Fibroblast of upper back skin (primary cell): ENCODE measurements at regions not wholly inside any gene's neighbourhood (a gene's known extent, or its start where the extent isn't known, plus 50 kb on each side); places are given as distances from the start of the nearest gene placed in this dataset.

ENCODE experiments used
- DNase-seq: peaks from one replicate; pipeline ENCODE4 v3.0.0-alpha.2; 2013

GRCh38 chr12:108462686-108463085 is 52.4 kb upstream of the FICD start:
- DNase-seq = no peak

- no peak for DNase-seq
Measured at GRCh38 chr12:108461058-108461660, 53.9 kb upstream of the FICD start.

DNA sequence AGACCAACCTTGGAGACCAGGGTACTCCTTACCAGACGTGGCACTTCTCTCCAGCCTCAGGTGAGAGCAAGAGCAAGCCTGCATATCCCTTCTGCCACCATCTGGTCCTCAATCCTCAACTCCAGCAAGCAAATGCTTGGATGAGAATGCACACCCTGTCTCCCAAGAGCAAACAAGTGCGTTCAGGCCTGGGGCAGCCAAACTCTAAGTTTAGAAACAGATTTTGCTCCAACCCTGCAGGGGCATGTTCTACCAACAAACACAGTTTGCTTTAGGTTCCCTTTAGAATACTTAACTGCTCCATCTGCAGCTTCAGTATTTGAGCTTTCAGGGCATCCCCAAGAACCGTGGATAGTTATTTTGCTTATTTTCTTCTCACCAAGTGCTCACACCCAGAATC is 55.9 kb upstream of the FICD start:
- DNase-seq = no peak

GRCh38 chr12:108457734-108458361 is 57.2 kb upstream of the FICD start:
- DNase-seq = no peak

DNA sequence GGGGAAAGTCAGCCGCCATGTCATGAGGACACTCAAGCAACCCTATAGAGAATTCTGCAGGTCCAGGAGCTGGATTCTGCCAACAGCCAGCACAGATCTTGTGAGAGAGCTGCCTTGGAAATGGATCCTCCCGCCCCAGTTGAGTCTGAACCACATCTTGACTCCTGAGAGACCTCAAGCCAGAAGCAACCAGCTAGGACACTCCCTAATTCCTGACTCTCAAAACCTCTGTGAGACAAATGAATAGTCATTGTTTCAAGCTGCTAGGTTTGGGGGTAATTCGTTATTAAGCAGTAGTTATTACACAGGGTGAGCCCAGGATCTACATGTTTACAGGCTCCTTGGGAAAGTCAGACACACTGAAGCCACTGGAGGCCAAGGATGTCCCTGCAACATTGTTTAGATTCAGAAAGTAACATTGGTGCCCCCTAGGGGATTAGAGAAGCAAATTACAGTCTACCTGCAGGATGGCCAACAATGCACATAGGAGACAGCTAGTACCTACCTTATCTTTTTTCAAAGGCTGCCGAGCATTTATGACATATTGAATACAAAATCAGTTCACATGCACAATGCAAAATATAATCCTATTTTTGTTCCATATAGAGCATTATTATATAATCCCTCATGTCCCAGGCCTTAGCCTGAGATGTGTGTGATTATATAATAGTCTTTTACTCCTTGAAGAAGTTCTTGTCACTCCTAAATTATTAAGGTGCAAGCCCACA is 57.9 kb upstream of the FICD start:
- DNase-seq = peak; percentile 60

GRCh38 chr12:108455706-108456105 is 59.4 kb upstream of the FICD start:
- no peak for DNase-seq

GRCh38 chr12:108454539-108455139 is 60.4 kb upstream of the FICD start:
- no peak for DNase-seq

GRCh38 chr12:108449478-108449877 is 65.6 kb upstream of the FICD start:
- DNase-seq = no peak

DNA sequence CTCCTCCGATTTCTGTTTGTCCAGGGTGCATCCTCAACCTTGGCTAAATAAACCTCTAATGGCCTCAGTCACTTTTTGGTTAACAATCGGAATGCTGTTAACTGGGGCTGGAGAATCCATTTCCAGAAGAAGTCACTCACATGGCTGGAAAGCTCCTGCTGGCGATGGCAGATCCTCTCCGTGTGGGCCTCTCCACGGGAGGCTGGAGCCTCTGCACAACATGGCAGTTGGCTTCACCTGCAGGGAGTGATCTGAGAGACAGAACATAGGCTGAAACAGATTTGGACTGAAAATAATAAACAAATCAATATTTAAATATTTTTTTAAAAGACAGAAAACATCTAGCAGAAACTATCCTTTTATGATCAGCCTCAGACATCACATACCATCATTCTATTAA is 66.8 kb upstream of the FICD start:
- DNase-seq = no peak

DNA sequence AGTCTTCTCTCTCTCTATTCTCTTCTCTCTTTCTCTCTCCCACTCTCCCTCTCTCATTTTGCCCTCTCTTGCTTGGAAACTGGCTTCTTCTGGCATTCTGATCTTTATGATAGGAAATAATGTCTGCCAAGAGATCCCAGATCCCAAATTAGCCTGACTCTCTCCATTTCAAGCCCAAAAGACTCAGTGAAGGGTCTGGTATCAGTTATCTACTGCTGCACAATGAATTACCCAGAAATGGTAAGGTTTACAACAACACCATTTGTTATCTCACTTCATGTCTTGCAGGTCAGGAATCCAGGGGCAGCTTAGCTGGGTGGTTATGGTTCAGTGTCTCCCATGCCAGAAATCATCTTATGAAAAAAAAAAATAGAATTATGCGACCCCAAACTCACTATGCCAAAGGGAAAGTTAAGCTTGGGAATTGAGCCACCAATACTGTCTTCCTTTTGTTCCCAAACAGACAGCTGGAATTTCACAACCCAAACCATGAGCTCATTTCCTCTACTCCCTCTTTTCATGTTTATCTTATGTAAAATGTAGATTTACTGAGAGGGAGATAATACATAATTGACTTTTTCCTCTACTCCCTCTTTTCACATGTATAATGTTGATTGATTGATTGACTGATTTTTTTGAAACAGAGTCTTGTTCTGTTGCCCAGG is 67.8 kb upstream of the FICD start:
- peak; percentile 9 for DNase-seq

GRCh38 chr12:108446766-108447165 is 68.3 kb upstream of the FICD start:
- peak; percentile 5 for DNase-seq

- DNase-seq = no peak
Measured at GRCh38 chr12:108442910-108443309, 72.2 kb upstream of the FICD start.

GRCh38 chr12:108442067-108442466 is 73.0 kb upstream of the FICD start:
- peak; percentile 5 for DNase-seq

DNA sequence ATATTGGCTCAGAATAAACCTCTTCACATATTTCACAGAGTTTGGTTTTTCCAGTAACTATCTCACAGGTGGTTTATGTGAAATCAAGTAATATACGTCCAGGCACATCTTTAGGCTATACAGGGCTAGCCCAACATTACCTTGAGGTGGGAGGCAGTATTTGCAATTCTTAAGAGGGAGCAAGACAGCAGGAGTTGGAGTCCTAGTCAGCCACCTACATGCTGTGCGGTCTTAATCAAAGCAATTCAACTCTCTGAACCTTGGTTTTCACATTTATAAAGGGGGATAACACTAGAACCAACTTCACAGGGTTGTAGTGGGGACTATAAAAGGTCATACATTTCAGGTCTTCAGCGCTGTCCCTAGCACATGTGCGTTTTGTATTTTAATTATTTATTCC is 73.5 kb upstream of the FICD start:
- DNase-seq = no peak

- no peak for DNase-seq
Measured at GRCh38 chr12:108440736-108441135, 74.3 kb upstream of the FICD start.

- DNase-seq = no peak
Measured at GRCh38 chr12:108438667-108439066, 76.4 kb upstream of the FICD start.

GRCh38 chr12:108432423-108433121 is 82.5 kb upstream of the FICD start:
- no peak for DNase-seq

DNA sequence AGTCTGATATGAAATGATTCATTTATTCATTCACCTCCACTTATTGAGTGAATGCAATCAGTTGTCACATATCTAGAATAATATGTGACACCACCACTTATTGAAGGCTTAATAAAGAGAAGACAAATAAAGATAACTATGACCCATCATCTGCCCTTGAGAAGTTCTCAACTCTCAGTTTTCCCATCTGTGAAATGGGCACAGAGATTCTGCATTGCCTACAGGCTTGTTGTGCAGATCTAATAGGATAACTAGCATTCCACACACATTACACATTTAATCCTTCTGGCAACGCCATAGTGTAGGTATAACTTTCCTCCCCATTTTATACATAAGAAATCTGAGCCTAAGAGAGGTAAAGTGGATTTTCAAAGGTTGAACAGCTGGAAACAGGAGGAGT is 84.2 kb upstream of the FICD start:
- no peak for DNase-seq

DNA sequence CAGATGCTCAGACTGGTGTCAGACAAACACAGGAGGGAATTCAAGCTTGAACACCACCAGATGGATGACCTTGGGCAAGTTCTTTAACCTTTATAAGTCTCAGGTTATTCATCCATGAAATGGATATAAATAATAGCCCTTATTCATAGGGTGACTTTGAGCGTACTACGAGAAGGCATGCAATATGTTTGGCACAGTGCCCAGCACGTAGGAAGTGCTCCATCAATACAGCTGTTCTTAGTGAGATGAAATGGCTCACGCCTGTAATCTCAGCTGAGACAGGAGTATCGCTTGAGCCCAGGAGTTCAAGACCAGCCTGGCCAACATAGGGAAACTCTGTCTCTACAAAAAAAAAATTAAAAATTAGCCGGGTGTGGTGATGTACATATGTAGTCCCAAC is 84.8 kb upstream of the FICD start:
- peak; percentile 11 for DNase-seq

DNA sequence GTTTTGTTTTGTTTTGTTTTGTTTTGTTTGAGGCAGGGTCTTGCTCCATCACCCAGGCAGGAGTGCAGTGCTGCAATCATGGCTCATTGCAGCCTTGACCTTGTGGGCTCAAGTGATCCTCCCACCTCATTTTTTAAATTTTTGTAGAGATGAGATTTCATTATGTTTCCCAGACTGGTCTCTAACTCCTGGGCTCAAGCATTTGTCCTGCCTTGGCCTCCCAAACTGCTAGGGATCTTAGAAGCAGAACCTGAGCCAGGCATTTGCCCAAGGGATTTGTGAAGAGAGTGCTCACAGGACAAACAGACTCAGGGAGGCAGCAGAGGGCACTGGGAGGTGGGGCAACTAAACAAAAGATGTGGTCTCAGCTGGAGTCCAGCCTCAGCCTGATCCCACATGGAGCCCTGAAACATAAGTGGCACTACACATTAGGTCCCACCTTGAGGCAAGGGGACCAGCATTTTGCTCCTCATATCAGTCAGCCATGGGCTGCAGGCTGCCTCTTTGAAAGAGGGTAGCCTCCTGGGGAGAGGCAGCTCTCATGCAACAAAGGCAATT is 86.2 kb upstream of the CMKLR1 start:
- peak; percentile 5 for DNase-seq

- DNase-seq = no peak
Measured at GRCh38 chr12:108424816-108425215, 85.7 kb upstream of the CMKLR1 start.

DNA sequence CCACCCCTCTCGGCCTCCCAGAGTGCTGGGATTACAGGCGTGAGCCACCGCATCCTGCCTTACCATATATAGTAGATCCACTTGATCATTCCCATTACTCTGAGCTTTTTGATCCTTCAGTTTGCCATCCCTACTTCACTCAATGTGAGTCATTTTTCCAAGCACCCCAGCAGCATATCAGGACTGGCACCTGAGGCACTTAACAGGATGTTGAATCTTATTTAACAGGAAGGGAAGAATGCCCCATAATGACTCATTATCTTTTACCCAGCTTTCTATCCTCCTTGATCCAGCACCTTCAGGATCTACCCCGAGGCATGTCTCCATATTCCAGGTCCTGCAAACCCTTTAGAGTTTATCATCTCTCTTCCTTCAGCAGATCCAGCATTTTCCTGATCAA is 84.9 kb upstream of the CMKLR1 start:
- DNase-seq = no peak

GRCh38 chr12:108423486-108423885 is 84.4 kb upstream of the CMKLR1 start:
- no peak for DNase-seq
